Keratinocyte (primary cell): ENCODE measurements at regions not wholly inside any gene's neighbourhood (a gene's known extent, or its start where the extent isn't known, plus 50 kb on each side); places are given as distances from the start of the nearest gene placed in this dataset.

Source experiments
- DNase-seq: peaks from one replicate; pipeline ENCODE4 v3.0.0-alpha.2; 2011; ENCODE audit warnings: low read depth, missing footprints, low spot score
- FAIRE-seq: peaks from 2 replicates; lab custom pipeline; 2011; peaks lifted over from hg19 to GRCh38; lab: Jason Lieb, UNC
- H2AFZ ChIP-seq: 2 replicates; pipeline ENCODE4 v1.6.0; 2012; ENCODE audit warnings: low read length, control low read depth, inconsistent platforms; ENCODE audit not compliant: control insufficient read depth
- H3K27ac ChIP-seq: 2 replicates; pipeline ENCODE4 v1.5.1; 2011; ENCODE audit warnings: low read length; ENCODE audit not compliant: control insufficient read depth, insufficient read depth
- H3K27me3 ChIP-seq: 3 replicates; pipeline ENCODE4 v1.6.0; 2011; ENCODE audit warnings: low read length; ENCODE audit not compliant: control insufficient read depth, insufficient read depth; ENCODE audit errors: extremely low read depth
- H3K36me3 ChIP-seq, 2 experiments: 2 replicates in 1 of 2; 3 replicates in 1 of 2; pipeline ENCODE4 v1.5.1; 2011; ENCODE audit warnings: low read length in 2 of 2, mild to moderate bottlenecking in 1 of 2; ENCODE audit not compliant: control insufficient read depth in 2 of 2, insufficient read depth in 2 of 2; ENCODE audit errors: extremely low read depth in 1 of 2
- H3K4me1 ChIP-seq: 3 replicates; pipeline ENCODE4 v1.5.1; 2011; ENCODE audit warnings: low read length; ENCODE audit not compliant: control insufficient read depth, insufficient read depth; ENCODE audit errors: extremely low read depth
- H3K4me2 ChIP-seq: 3 replicates; pipeline ENCODE4 v1.6.0; 2011; ENCODE audit warnings: low read depth, low read length; ENCODE audit not compliant: control insufficient read depth, insufficient read depth; ENCODE audit errors: extremely low read depth
- H3K4me3 ChIP-seq, 3 experiments: fragments of 200-600 bp in 1 of 3; sonication (generic) in 1 of 3; 2 replicates in 2 of 3; 3 replicates in 1 of 3; pipeline ENCODE4 v1.5.1; 2011 to 2016; ENCODE audit warnings: low read length in 3 of 3, mild to moderate bottlenecking in 3 of 3, control low read depth in 2 of 3, inconsistent platforms in 1 of 3, low read depth in 1 of 3, mixed read lengths in 1 of 3, mixed run types in 1 of 3, moderate library complexity in 1 of 3; ENCODE audit not compliant: control insufficient read depth in 2 of 3, insufficient read depth in 2 of 3; ENCODE audit errors: extremely low read depth in 1 of 3
- H3K79me2 ChIP-seq: 2 replicates; pipeline ENCODE4 v1.6.0; 2012; ENCODE audit warnings: low read length; ENCODE audit not compliant: control insufficient read depth, insufficient read depth
- H3K9ac ChIP-seq: 3 replicates; pipeline ENCODE4 v1.6.0; 2011; ENCODE audit warnings: low read length; ENCODE audit not compliant: control insufficient read depth, insufficient read depth; ENCODE audit errors: extremely low read depth
- H3K9me1 ChIP-seq: 3 replicates; pipeline ENCODE4 v1.6.0; 2011; ENCODE audit warnings: low read length; ENCODE audit not compliant: control insufficient read depth, insufficient read depth; ENCODE audit errors: extremely low read depth
- H3K9me3 ChIP-seq: 2 replicates; pipeline ENCODE4 v1.5.1; 2012; ENCODE audit warnings: low read depth, low read length; ENCODE audit not compliant: control insufficient read depth
- H4K20me1 ChIP-seq: 3 replicates; pipeline ENCODE4 v1.6.0; 2011; ENCODE audit warnings: low read length; ENCODE audit not compliant: control insufficient read depth, insufficient read depth; ENCODE audit errors: extremely low read depth
- EZH2 ChIP-seq: IDR thresholded peaks from one replicate; pipeline ENCODE4 v1.6.1; 2012; ENCODE audit warnings: inconsistent platforms, mild to moderate bottlenecking, low read length, moderate library complexity
- dilution Hi-C: fragments of 300-500 bp; cut with MboI; formaldehyde crosslinking; loops from one replicate; pipeline ENCODE4 v1.7.0; 2020; ENCODE audit warnings: low sequenced_read_pairs; ENCODE audit not compliant: extremely low pct_ligation_motif_present
- TF ChIP-seq, protein P1 (sequence below), 3 experiments: IDR thresholded peaks in 1 of 3; conservative IDR thresholded peaks in 1 of 3; optimal IDR thresholded peaks in 1 of 3; 2 replicates in 2 of 3; 3 replicates in 1 of 3; pipeline versions ENCODE3 to v1.5.1; 2011; ENCODE audit warnings: low read length in 3 of 3, mild to moderate bottlenecking in 3 of 3, moderate library complexity in 2 of 3, control low read depth in 1 of 3, inconsistent platforms in 1 of 3; ENCODE audit not compliant: insufficient read depth in 2 of 3; ENCODE audit errors: extremely low read depth in 1 of 3

DNA sequence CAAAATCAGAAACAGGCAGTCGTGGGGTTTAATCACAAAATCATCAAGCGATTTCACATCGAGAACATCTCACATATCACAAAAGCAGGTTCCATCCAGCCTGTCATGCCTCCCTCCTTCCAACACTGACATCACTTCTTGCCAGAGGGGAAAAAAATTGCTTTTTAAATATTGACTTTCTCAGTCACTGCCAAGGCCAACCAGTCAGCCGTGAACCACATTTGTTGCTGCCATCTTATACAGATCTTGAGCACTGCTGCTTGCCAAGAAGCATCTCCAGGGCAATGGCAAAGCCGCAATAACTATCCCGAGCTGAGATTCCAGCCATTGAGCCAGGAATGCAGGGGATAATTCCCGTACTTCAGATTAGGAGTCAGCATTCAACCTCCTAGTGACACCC lies 174.6 kb downstream of the ANXA2 start:
- Histone ChIP-seq H3K4me1 (no peaks in the 10 kb centered on the region), H3K9ac (no peak overlapping the region), H3K9me1 (no peaks in the 10 kb centered on the region), H3K36me3 (no peaks in the 10 kb centered on the region), H4K20me1 (no peaks in the 10 kb centered on the region), H3K4me3 (no peak overlapping the region), H3K27ac (no peak overlapping the region), H3K27me3 (peaks cover 24% of the 10 kb centered on the region), H3K79me2 (no peaks in the 10 kb centered on the region), H3K4me2 (no peak overlapping the region), H2AFZ (no peak overlapping the region), H3K9me3 (no peaks in the 10 kb centered on the region)
- TF ChIP-seq, protein P1, sequence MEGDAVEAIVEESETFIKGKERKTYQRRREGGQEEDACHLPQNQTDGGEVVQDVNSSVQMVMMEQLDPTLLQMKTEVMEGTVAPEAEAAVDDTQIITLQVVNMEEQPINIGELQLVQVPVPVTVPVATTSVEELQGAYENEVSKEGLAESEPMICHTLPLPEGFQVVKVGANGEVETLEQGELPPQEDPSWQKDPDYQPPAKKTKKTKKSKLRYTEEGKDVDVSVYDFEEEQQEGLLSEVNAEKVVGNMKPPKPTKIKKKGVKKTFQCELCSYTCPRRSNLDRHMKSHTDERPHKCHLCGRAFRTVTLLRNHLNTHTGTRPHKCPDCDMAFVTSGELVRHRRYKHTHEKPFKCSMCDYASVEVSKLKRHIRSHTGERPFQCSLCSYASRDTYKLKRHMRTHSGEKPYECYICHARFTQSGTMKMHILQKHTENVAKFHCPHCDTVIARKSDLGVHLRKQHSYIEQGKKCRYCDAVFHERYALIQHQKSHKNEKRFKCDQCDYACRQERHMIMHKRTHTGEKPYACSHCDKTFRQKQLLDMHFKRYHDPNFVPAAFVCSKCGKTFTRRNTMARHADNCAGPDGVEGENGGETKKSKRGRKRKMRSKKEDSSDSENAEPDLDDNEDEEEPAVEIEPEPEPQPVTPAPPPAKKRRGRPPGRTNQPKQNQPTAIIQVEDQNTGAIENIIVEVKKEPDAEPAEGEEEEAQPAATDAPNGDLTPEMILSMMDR (optimal IDR thresholded peaks at IDR 0.05 in 1 of 3, IDR thresholded peaks at IDR 0.05 in 1 of 3, conservative IDR thresholded peaks at IDR 0.05 in 1 of 3; ENCODE audit: extremely low read depth in 1 of 3, insufficient read depth in 2 of 3, low read length in 3 of 3): no peak
- no peak for TF ChIP-seq EZH2
- no peak for DNase-seq
- dilution Hi-C loops: no loop called here
- no peak for FAIRE-seq

DNA sequence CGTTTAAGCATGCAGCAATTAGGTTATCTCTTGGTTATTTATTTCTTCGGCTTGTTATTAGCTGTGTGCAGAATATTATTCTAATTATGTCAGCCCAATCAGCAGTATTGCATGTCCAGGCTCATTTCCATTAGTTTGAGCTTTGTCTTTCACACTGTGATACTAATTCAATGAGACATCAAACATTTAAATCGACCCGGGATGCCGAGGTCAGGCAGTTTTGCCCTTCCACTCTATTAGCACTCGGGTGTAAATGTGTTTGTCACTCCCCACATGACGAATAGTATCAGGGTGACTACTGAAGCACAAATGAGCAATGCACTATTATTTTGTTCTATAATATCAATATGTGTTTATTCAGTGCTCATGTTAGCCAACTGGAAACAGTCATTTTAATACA lies 170.9 kb downstream of the ANXA2 start:
- Histone ChIP-seq H3K36me3 (no peaks in the 10 kb centered on the region), H3K27ac (no peak overlapping the region), H3K9ac (no peak overlapping the region), H3K79me2 (no peaks in the 10 kb centered on the region), H3K9me3 (no peaks in the 10 kb centered on the region), H2AFZ (no peak overlapping the region), H3K4me1 (no peaks in the 10 kb centered on the region), H3K9me1 (no peaks in the 10 kb centered on the region), H3K4me3 (no peak overlapping the region), H4K20me1 (no peaks in the 10 kb centered on the region), H3K4me2 (no peak overlapping the region), H3K27me3 (peaks cover 22% of the 10 kb centered on the region)
- dilution Hi-C loops: no loop called here
- no peak for TF ChIP-seq EZH2
- TF ChIP-seq, protein P1 (optimal IDR thresholded peaks at IDR 0.05 in 1 of 3, IDR thresholded peaks at IDR 0.05 in 1 of 3, conservative IDR thresholded peaks at IDR 0.05 in 1 of 3; ENCODE audit: extremely low read depth in 1 of 3, insufficient read depth in 2 of 3, low read length in 3 of 3): no peak
- DNase-seq (no peak), FAIRE-seq (no peak)
